HCT116 (cell line): ENCODE measurements at regions not wholly inside any gene's neighbourhood (a gene's known extent, or its start where the extent isn't known, plus 50 kb on each side); places are given as distances from the start of the nearest gene placed in this dataset.

ENCODE experiments used
- ATAC-seq: fragments of 200-7000 bp; cut with Tn5 transposase; 2 replicates; pipeline ENCODE4 v1.9.1; 2020; ENCODE audit warnings: mild to moderate bottlenecking, moderate library complexity
- BruUV-seq: library from RNA; stranded (reverse); fragments of 400-500 nt; replicated peaks from 2 replicates; lab custom pipeline; 2021; lab: Mats Ljungman, UMichigan
- CTCF ChIA-PET: fragments of 300-600 bp; sonication (Branson Sonifier 250); formaldehyde crosslinking; loops from one replicate; lab custom pipeline; 2021; ENCODE audit warnings: antibody characterized with exemption; lab: Charles Lee
- POLR2A ChIA-PET: fragments of 300-600, 350-600 bp; sonication (Branson Sonifier 250); formaldehyde crosslinking; loops from one replicate; lab custom pipeline; 2021; ENCODE audit warnings: antibody characterized with exemption; lab: Charles Lee
- RAD21 ChIA-PET, 2 experiments: fragments of 300-600 bp; sonication (Branson Sonifier 250); formaldehyde crosslinking; loops; one replicate each; lab custom pipeline; 2023; ENCODE audit warnings: low total read pairs in 2 of 2; ENCODE audit not compliant: uncharacterized antibody in 2 of 2, unreplicated experiment in 2 of 2, low non-redundant PET in 1 of 2; lab: Charles Lee
- DNase-seq: peaks from one replicate; pipeline ENCODE4 v3.0.0-alpha.2; 2010; ENCODE audit warnings: low read depth, low spot score
- H2AFZ ChIP-seq: fragments of 200-600 bp; shearing (Covaris generic), sonication (generic); 2 replicates; pipeline ENCODE4 v1.6.1; 2017; ENCODE audit warnings: low read depth, mixed run types, mixed read lengths, antibody characterized with exemption, low read length; ENCODE audit not compliant: poor library complexity, severe bottlenecking
- H3K27ac ChIP-seq: 2 replicates; pipeline ENCODE4 v1.5.1; 2012; ENCODE audit warnings: low read depth, low read length
- H3K27me3 ChIP-seq: fragments of 200-600 bp; sonication (generic); 2 replicates; pipeline ENCODE4 v1.6.1; 2016; ENCODE audit warnings: mixed run types, low read length, mixed read lengths; ENCODE audit not compliant: insufficient read depth
- H3K36me3 ChIP-seq, 2 experiments: fragments of 200-500 bp in 1 of 2; fragments of 200-600 bp in 1 of 2; sonication (Bioruptor generic) in 1 of 2; sonication (generic) in 1 of 2; 2 replicates each; pipeline versions ENCODE4 v1.5.1 to v1.6.1; 2014 to 2016; ENCODE audit warnings: low read length in 2 of 2, inconsistent platforms in 1 of 2, mixed read lengths in 1 of 2, mixed run types in 1 of 2; ENCODE audit not compliant: insufficient read depth in 2 of 2, control insufficient read depth in 1 of 2
- H3K4me1 ChIP-seq, 2 experiments: fragments of 200-600 bp in 1 of 2; sonication (generic) in 1 of 2; 2 replicates each; pipeline versions ENCODE4 v1.5.1 to v1.6.1; 2012 to 2017; ENCODE audit warnings: low read length in 2 of 2, inconsistent platforms in 1 of 2, mild to moderate bottlenecking in 1 of 2, mixed read lengths in 1 of 2, mixed run types in 1 of 2, moderate library complexity in 1 of 2; ENCODE audit not compliant: insufficient read depth in 2 of 2, control insufficient read depth in 1 of 2
- H3K4me2 ChIP-seq: fragments of 200-600 bp; sonication (generic); 2 replicates; pipeline ENCODE4 v1.6.1; 2017; ENCODE audit warnings: mixed run types, low read length, mixed read lengths
- H3K4me3 ChIP-seq, 2 experiments: fragments of 200-600 bp in 1 of 2; sonication (generic) in 1 of 2; replicated peaks in 1 of 2; 2 replicates each; pipeline ENCODE4 v1.5.1; 2011 to 2016; ENCODE audit warnings: low read length in 2 of 2, control low read depth in 1 of 2, low read depth in 1 of 2, mild to moderate bottlenecking in 1 of 2, mixed read lengths in 1 of 2, mixed run types in 1 of 2
- H3K79me2 ChIP-seq: fragments of 200-600 bp; sonication (generic); 2 replicates; pipeline ENCODE4 v1.6.1; 2017; ENCODE audit warnings: mild to moderate bottlenecking, mixed run types, low read length, moderate library complexity, mixed read lengths; ENCODE audit not compliant: insufficient read depth
- H3K9ac ChIP-seq: fragments of 200-600 bp; sonication (generic); 2 replicates; pipeline ENCODE4 v1.6.1; 2016; ENCODE audit warnings: low read length, mixed read lengths
- H3K9me2 ChIP-seq: fragments of 200-600 bp; sonication (generic), shearing (Covaris generic); 2 replicates; pipeline ENCODE4 v1.6.1; 2017; ENCODE audit warnings: mixed run types, mild to moderate bottlenecking, moderate library complexity; ENCODE audit not compliant: insufficient read depth
- H3K9me3 ChIP-seq, 2 experiments: fragments of 200-500 bp in 1 of 2; fragments of 200-600 bp in 1 of 2; sonication (Bioruptor generic) in 1 of 2; sonication (generic) in 1 of 2; 2 replicates each; pipeline ENCODE4 v1.6.1; 2014 to 2017; ENCODE audit warnings: low read length in 2 of 2, mixed read lengths in 2 of 2, inconsistent platforms in 1 of 2, low read depth in 1 of 2, mild to moderate bottlenecking in 1 of 2, mixed run types in 1 of 2, moderate library complexity in 1 of 2; ENCODE audit not compliant: control insufficient read depth in 1 of 2, insufficient read depth in 1 of 2
- H4K20me1 ChIP-seq: fragments of 200-600 bp; sonication (generic), shearing (Covaris generic); 2 replicates; pipeline ENCODE4 v1.6.1; 2017; ENCODE audit warnings: mixed run types, mild to moderate bottlenecking, moderate library complexity; ENCODE audit not compliant: insufficient read depth
- ATF3 ChIP-seq: IDR thresholded peaks from 2 replicates; pipeline ENCODE4 v1.6.1; 2012
- CBX3 ChIP-seq: IDR thresholded peaks from 2 replicates; pipeline ENCODE4 v1.6.1; 2012; ENCODE audit warnings: low read depth
- CEBPB ChIP-seq: IDR thresholded peaks from 2 replicates; pipeline ENCODE4 v1.6.1; 2012; ENCODE audit warnings: low read depth
- CTCF ChIP-seq, 3 experiments: fragments of 200-600 bp in 1 of 3; sonication (generic) in 1 of 3; IDR thresholded peaks in 2 of 3; conservative IDR thresholded peaks in 1 of 3; 2 replicates each; pipeline ENCODE4 v1.5.1; 2012 to 2017; ENCODE audit warnings: low read depth in 2 of 3, low read length in 2 of 3, antibody characterized with exemption in 1 of 3, borderline replicate concordance in 1 of 3, control low read depth in 1 of 3, mild to moderate bottlenecking in 1 of 3, mixed read lengths in 1 of 3, mixed run types in 1 of 3, moderate library complexity in 1 of 3; ENCODE audit not compliant: insufficient read depth in 1 of 3
- EGR1 ChIP-seq: IDR thresholded peaks from 2 replicates; pipeline ENCODE4 v1.6.1; 2012; ENCODE audit warnings: low read depth
- ELF1 ChIP-seq: IDR thresholded peaks from 2 replicates; pipeline ENCODE4 v1.6.1; 2012; ENCODE audit warnings: low read depth, borderline replicate concordance
- EZH2 ChIP-seq: fragments of 200-600 bp; sonication (generic); IDR thresholded peaks from 2 replicates; pipeline ENCODE4 v1.6.1; 2017; ENCODE audit warnings: antibody characterized with exemption, mixed run types
- FOSL1 ChIP-seq: IDR thresholded peaks from 2 replicates; pipeline ENCODE4 v1.6.1; 2012; ENCODE audit warnings: low read depth
- JUND ChIP-seq: IDR thresholded peaks from 2 replicates; pipeline ENCODE4 v1.6.1; 2012
- MAX ChIP-seq: IDR thresholded peaks from 2 replicates; pipeline ENCODE4 v1.6.1; 2012
- POLR2A ChIP-seq: IDR thresholded peaks from 2 replicates; pipeline ENCODE4 v1.7.0; 2011; ENCODE audit warnings: borderline replicate concordance; ENCODE audit not compliant: insufficient read depth, insufficient read length; ENCODE audit errors: extremely low read depth
- RAD21 ChIP-seq: IDR thresholded peaks from 2 replicates; pipeline ENCODE4 v1.6.1; 2012; ENCODE audit warnings: low read depth, mild to moderate bottlenecking
- REST ChIP-seq: IDR thresholded peaks from 2 replicates; pipeline ENCODE4 v1.6.1; 2012; ENCODE audit warnings: low read depth
- SIN3A ChIP-seq: IDR thresholded peaks from 2 replicates; pipeline ENCODE4 v1.6.1; 2012; ENCODE audit warnings: low read depth
- SP1 ChIP-seq: IDR thresholded peaks from 2 replicates; pipeline ENCODE4 v1.6.1; 2012; ENCODE audit warnings: low read depth
- SRF ChIP-seq: IDR thresholded peaks from 2 replicates; pipeline ENCODE4 v1.6.1; 2012; ENCODE audit warnings: low read depth
- TCF7L2 ChIP-seq: IDR thresholded peaks from 2 replicates; pipeline ENCODE4 v1.7.0; 2011; ENCODE audit warnings: borderline replicate concordance, inconsistent platforms; ENCODE audit not compliant: insufficient read depth, insufficient read length; ENCODE audit errors: extremely low read depth
- ZBTB33 ChIP-seq: IDR thresholded peaks from 2 replicates; pipeline ENCODE4 v1.6.1; 2011; ENCODE audit warnings: mild to moderate bottlenecking, low read length, moderate library complexity; ENCODE audit not compliant: insufficient replicate concordance; ENCODE audit errors: extremely low read depth
- ZFX ChIP-seq: fragments of 450-650 bp; IDR thresholded peaks from 2 replicates; pipeline ENCODE4 v1.6.1; 2017
- intact Hi-C: fragments of 100-400 bp; cut with micrococcal nuclease; formaldehyde crosslinking; loops from 2 replicates; pipeline ENCODE4 v1.10.0; 2022

- ATAC-seq (peak; percentile 84), DNase-seq (peak; percentile 88)
- peak overlapping the region; percentile 35 to 49 for H3K4me3 ChIP-seq
- no peaks in the 10 kb centered on the region for H4K20me1 ChIP-seq
- no TSS peak for BruUV-seq
- ChIA-PET CTCF (interaction anchor here (0.7 to 1.9 kb wide), 15 partner anchors 9 to 333 kb away, joined by 3 to 10 read pairs (median 4); no protein-coding TSS in a partner anchor), POLR2A (interaction anchor here (0.6 to 1.4 kb wide), 7 partner anchors 12 to 356 kb away, joined by 3 to 9 read pairs (median 4); no protein-coding TSS in a partner anchor), RAD21 (interaction anchor here (0.5 to 0.8 kb wide), 14 partner anchors 9 to 234 kb away, joined by 3 to 11 read pairs (median 4); no protein-coding TSS in a partner anchor)
- H3K36me3 ChIP-seq = no peaks in the 10 kb centered on the region
- H3K9me2 ChIP-seq = no peaks in the 10 kb centered on the region
- H3K9ac ChIP-seq = no peak overlapping the region; the same call in 1 of the 2 replicates
- H3K27me3 ChIP-seq = no peaks in the 10 kb centered on the region
- no peaks in the 10 kb centered on the region for H3K9me3 ChIP-seq
- no peaks in the 10 kb centered on the region for H3K79me2 ChIP-seq
- H2AFZ ChIP-seq = no peak overlapping the region
- H3K4me2 ChIP-seq = peak overlapping the region; percentile 91
- peak overlapping the region; percentile 65 for H3K27ac ChIP-seq
- intact Hi-C loops = loop anchor here (1.0 to 10.0 kb wide), 5 partner anchors 18 to 332 kb away; partner anchors contain the start of genes DUSP28 and RNPEPL1
- peaks cover 4 to 40% of the 10 kb centered on the region in 2 experiments for H3K4me1 ChIP-seq
- TF ChIP-seq MAX (no peak), EZH2 (no peak), SRF (no peak), RAD21 (peak; percentile 100), POLR2A (no peak), ELF1 (no peak), EGR1 (no peak), ZBTB33 (no peak), ZFX (no peak), FOSL1 (no peak), TCF7L2 (no peak), CEBPB (no peak), ATF3 (no peak), CBX3 (no peak), SP1 (peak; percentile 36; the same call in 1 of the 2 replicates), REST (no peak), CTCF (IDR thresholded peaks at IDR 0.05 in 2 of 3, conservative IDR thresholded peaks at IDR 0.05 in 1 of 3; ENCODE audit: borderline replicate concordance in 1 of 3, insufficient read depth in 1 of 3, low read depth in 2 of 3, low read length in 2 of 3) (peak; percentile 84 to 96 (median 85)), SIN3A (no peak), JUND (no peak)
These were observed 92.8 kb upstream of the OTOS start for GRCh38 chr2:240232961-240233884.
